Endodermal cell (in vitro differentiated cells): ENCODE measurements at regions not wholly inside any gene's neighbourhood (a gene's known extent, or its start where the extent isn't known, plus 50 kb on each side); places are given as distances from the start of the nearest gene placed in this dataset.

ENCODE experiments used
- DNase-seq: peaks from one replicate; pipeline ENCODE4 v3.0.0-alpha.2; 2017
- H3K27ac ChIP-seq: 2 replicates; pipeline ENCODE4 v1.5.1; 2013; ENCODE audit warnings: mild to moderate bottlenecking, low read depth, low read length, moderate library complexity
- H3K27me3 ChIP-seq: 2 replicates; pipeline ENCODE4 v1.6.1; 2013; ENCODE audit warnings: mild to moderate bottlenecking, low read length, moderate library complexity; ENCODE audit not compliant: insufficient read depth, control insufficient read depth, poor library complexity, severe bottlenecking
- H3K36me3 ChIP-seq: 2 replicates; pipeline ENCODE4 v1.7.0; 2013; ENCODE audit warnings: mild to moderate bottlenecking, low read length, moderate library complexity; ENCODE audit not compliant: control insufficient read depth, insufficient read depth
- H3K4me1 ChIP-seq: one replicate; pipeline ENCODE4 v1.7.0; 2013; ENCODE audit warnings: low read length; ENCODE audit not compliant: control insufficient read depth, insufficient read depth
- H3K4me3 ChIP-seq: 2 replicates; pipeline ENCODE4 v1.5.1; 2013; ENCODE audit warnings: mild to moderate bottlenecking, low read length, moderate library complexity
- H3K9ac ChIP-seq: 2 replicates; pipeline ENCODE4 v1.6.1; 2013; ENCODE audit warnings: mild to moderate bottlenecking, low read length, moderate library complexity; ENCODE audit not compliant: poor library complexity, severe bottlenecking; ENCODE audit errors: extremely low read depth
- H3K9me3 ChIP-seq: 2 replicates; pipeline ENCODE4 v1.6.1; 2013; ENCODE audit warnings: mild to moderate bottlenecking, low read length, moderate library complexity; ENCODE audit not compliant: control insufficient read depth
- H3K27ac Mint-ChIP-seq: 2 replicates; pipeline ENCODE4 v1.8.0; 2020; ENCODE audit warnings: mixed read lengths
- H3K27me3 Mint-ChIP-seq: 2 replicates; pipeline ENCODE4 v1.8.0; 2021; ENCODE audit warnings: mild to moderate bottlenecking, mixed read lengths; ENCODE audit not compliant: insufficient read depth
- H3K36me3 Mint-ChIP-seq: 2 replicates; pipeline ENCODE4 v1.8.0; 2020; ENCODE audit warnings: low read depth, mixed read lengths
- H3K4me1 Mint-ChIP-seq: 2 replicates; pipeline ENCODE4 v1.8.0; 2020; ENCODE audit warnings: mixed read lengths
- H3K4me3 Mint-ChIP-seq: 2 replicates; pipeline ENCODE4 v1.8.0; 2020; ENCODE audit warnings: mild to moderate bottlenecking, moderate library complexity, mixed read lengths
- H3K9me3 Mint-ChIP-seq: 2 replicates; pipeline ENCODE4 v1.8.0; 2020; ENCODE audit warnings: mild to moderate bottlenecking, mixed read lengths
- CTCF ChIP-seq: fragments of 200-600 bp; sonication (generic); conservative IDR thresholded peaks from 2 replicates; pipeline ENCODE4 v1.5.0; 2021; ENCODE audit warnings: antibody characterized with exemption, mild to moderate bottlenecking
- WGBS, 2 experiments: methylation state at CpG; one replicate each; pipeline versions ENCODE4 v1.1.5 to v1.1.7; 2013; ENCODE audit warnings: missing lambda C conversion rate in 2 of 2, mixed read lengths in 1 of 2; ENCODE audit not compliant: insufficient coverage in 1 of 2, insufficient read length in 1 of 2; 5-methylcytosine and 5-hydroxymethylcytosine counted together

DNA sequence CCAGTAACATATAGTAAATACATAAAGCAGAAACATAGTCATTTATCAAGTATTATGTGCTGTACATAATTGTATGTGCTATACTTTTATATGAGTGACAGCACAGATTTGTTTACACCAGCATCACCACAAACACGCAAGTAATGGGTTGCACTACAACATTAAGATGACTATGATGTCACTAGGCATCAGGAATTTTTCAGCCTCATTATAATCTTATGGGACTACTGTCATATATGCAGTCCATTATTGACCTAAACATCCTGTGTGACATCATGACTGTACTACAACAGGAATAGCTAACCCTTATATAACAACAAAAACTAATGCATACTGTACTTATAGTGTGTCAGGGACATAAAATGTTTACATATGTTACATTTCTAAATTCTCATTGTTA, 50.2 kb upstream of the IZUMO1R start:
- Mint-ChIP-seq H3K4me3 (no peak overlapping the region), H3K36me3 (no peaks in the 10 kb centered on the region), H3K4me1 (no peaks in the 10 kb centered on the region), H3K27ac (no peak overlapping the region), H3K9me3 (peaks cover 37% of the 10 kb centered on the region), H3K27me3 (peaks cover 8% of the 10 kb centered on the region)
- Histone ChIP-seq H3K27ac (no peak overlapping the region), H3K27me3 (no peaks in the 10 kb centered on the region), H3K36me3 (no peaks in the 10 kb centered on the region), H3K4me1 (no peaks in the 10 kb centered on the region), H3K9ac (no peak overlapping the region), H3K9me3 (no peaks in the 10 kb centered on the region), H3K4me3 (no peak overlapping the region)
- no peak for DNase-seq
- no peak for TF ChIP-seq CTCF
- WGBS, 2 experiments = 96% methylated on average over 1 of the region's 1 CpG; no CpG with 5 or more reads in 1 of the 2 experiments
